IMR-90 (cell line): ENCODE measurements at regions not wholly inside any gene's neighbourhood (a gene's known extent, or its start where the extent isn't known, plus 50 kb on each side); places are given as distances from the start of the nearest gene placed in this dataset.

Experiments
- ATAC-seq: fragments of 200-7000 bp; cut with Tn5 transposase; 2 replicates; pipeline ENCODE4 v1.9.1; 2020; ENCODE audit warnings: low read depth, mild to moderate bottlenecking, moderate library complexity
- BruUV-seq: library from RNA; stranded (reverse); fragments of 400-500 nt; replicated peaks from 2 replicates; lab custom pipeline; 2021; lab: Mats Ljungman, UMichigan
- CTCF ChIA-PET: fragments of 300-600 bp; formaldehyde crosslinking; extraction: SDS; loops from one replicate; lab custom pipeline; 2021; ENCODE audit warnings: antibody characterized with exemption; lab: Yijun Ruan, JAX
- POLR2A ChIA-PET: fragments of 300-600 bp; sonication (Branson Sonifier 250); formaldehyde crosslinking; loops from one replicate; lab custom pipeline; 2022; ENCODE audit warnings: antibody characterized with exemption; ENCODE audit not compliant: unreplicated experiment; lab: Charles Lee
- DNase-seq: peaks from one replicate; pipeline ENCODE4 v3.0.0; 2013
- H2AFZ ChIP-seq: replicated peaks from 2 replicates; pipeline ENCODE3; 2013; ENCODE audit warnings: low read length, mild to moderate bottlenecking; ENCODE audit not compliant: poor library complexity
- H2AK5ac ChIP-seq: 2 replicates; pipeline ENCODE4 v1.6.1; 2013; ENCODE audit warnings: low read depth, low read length, inconsistent platforms
- H2AK9ac ChIP-seq: replicated peaks from 2 replicates; pipeline ENCODE3; 2013; ENCODE audit warnings: mild to moderate bottlenecking, low read depth, low read length, moderate library complexity; ENCODE audit not compliant: poor library complexity
- H2BK120ac ChIP-seq: 2 replicates; pipeline ENCODE4 v1.6.1; 2013; ENCODE audit warnings: low read depth, low read length, inconsistent platforms
- H2BK15ac ChIP-seq: 3 replicates; pipeline ENCODE4 v1.6.1; 2013; ENCODE audit warnings: low read depth, low read length, inconsistent platforms
- H2BK20ac ChIP-seq: 2 replicates; pipeline ENCODE4 v1.6.1; 2013; ENCODE audit warnings: low read depth, mild to moderate bottlenecking, inconsistent platforms, low read length, moderate library complexity
- H2BK5ac ChIP-seq: 2 replicates; pipeline ENCODE4 v1.6.1; 2013; ENCODE audit warnings: mild to moderate bottlenecking, low read depth, low read length, inconsistent platforms; ENCODE audit not compliant: poor library complexity, severe bottlenecking
- H3K14ac ChIP-seq: replicated peaks from 2 replicates; pipeline ENCODE4 v1.6.1; 2013; ENCODE audit warnings: low read depth, low read length, inconsistent platforms
- H3K18ac ChIP-seq: 2 replicates; pipeline ENCODE4 v1.6.1; 2013; ENCODE audit warnings: low read depth, low read length, control low read depth
- H3K23ac ChIP-seq: 2 replicates; pipeline ENCODE4 v1.6.1; 2013; ENCODE audit warnings: low read depth, low read length, inconsistent platforms
- H3K27ac ChIP-seq: 2 replicates; pipeline ENCODE4 v1.5.1; 2013; ENCODE audit warnings: mild to moderate bottlenecking, control low read depth, low read length; ENCODE audit not compliant: insufficient read depth
- H3K27me3 ChIP-seq: 2 replicates; pipeline ENCODE4 v1.6.1; 2013; ENCODE audit warnings: low read length; ENCODE audit not compliant: control insufficient read depth, insufficient read depth
- H3K36me3 ChIP-seq: 2 replicates; pipeline ENCODE4 v1.6.1; 2013; ENCODE audit warnings: low read length, mixed read lengths; ENCODE audit not compliant: control insufficient read depth, insufficient read depth
- H3K4ac ChIP-seq: 2 replicates; pipeline ENCODE4 v1.6.1; 2013; ENCODE audit warnings: low read depth, low read length, inconsistent platforms
- H3K4me1 ChIP-seq: 2 replicates; pipeline ENCODE4 v1.6.1; 2013; ENCODE audit warnings: low read length, mixed read lengths; ENCODE audit not compliant: control insufficient read depth, insufficient read depth
- H3K4me2 ChIP-seq: 2 replicates; pipeline ENCODE4 v1.6.1; 2013; ENCODE audit warnings: low read depth, mild to moderate bottlenecking, control low read depth, low read length, moderate library complexity
- H3K4me3 ChIP-seq: 2 replicates; pipeline ENCODE4 v1.5.1; 2013; ENCODE audit warnings: low read depth, mild to moderate bottlenecking, control low read depth, low read length, moderate library complexity; ENCODE audit not compliant: insufficient read depth
- H3K56ac ChIP-seq: 2 replicates; pipeline ENCODE4 v1.6.1; 2013; ENCODE audit warnings: low read length, inconsistent platforms; ENCODE audit not compliant: insufficient read depth; ENCODE audit errors: extremely low read depth
- H3K79me1 ChIP-seq, 2 experiments: 2 replicates each; pipeline ENCODE4 v1.6.1; 2013; ENCODE audit warnings: low read length in 2 of 2, inconsistent platforms in 1 of 2, low read depth in 1 of 2
- H3K9ac ChIP-seq: 2 replicates; pipeline ENCODE4 v1.6.1; 2013; ENCODE audit warnings: low read depth, low read length, control low read depth
- H3K9me1 ChIP-seq: 2 replicates; pipeline ENCODE4 v1.6.1; 2013; ENCODE audit warnings: low read length, inconsistent platforms; ENCODE audit not compliant: insufficient read depth
- H3K9me3 ChIP-seq: 2 replicates; pipeline ENCODE4 v1.6.1; 2013; ENCODE audit warnings: low read length; ENCODE audit not compliant: control insufficient read depth, insufficient read depth
- H4K20me1 ChIP-seq: 2 replicates; pipeline ENCODE4 v1.6.1; 2013; ENCODE audit warnings: low read length, inconsistent platforms; ENCODE audit not compliant: insufficient read depth
- H4K5ac ChIP-seq: 2 replicates; pipeline ENCODE4 v1.6.1; 2013; ENCODE audit warnings: mild to moderate bottlenecking, low read depth, low read length, control low read depth
- H4K8ac ChIP-seq, 2 experiments: 2 replicates each; pipeline ENCODE4 v1.6.1; 2013; ENCODE audit warnings: low read depth in 2 of 2, low read length in 2 of 2, control low read depth in 1 of 2, inconsistent platforms in 1 of 2
- H4K91ac ChIP-seq: 2 replicates; pipeline ENCODE4 v1.6.1; 2013; ENCODE audit warnings: low read depth, low read length, inconsistent platforms; ENCODE audit not compliant: insufficient read depth
- BHLHE40 ChIP-seq: fragments of 150-350 bp; IDR thresholded peaks from 2 replicates; pipeline ENCODE4 v1.6.1; 2016; ENCODE audit warnings: mild to moderate bottlenecking, low read depth, low read length
- CEBPB ChIP-seq: IDR thresholded peaks from 2 replicates; pipeline ENCODE4 v1.6.1; 2012; ENCODE audit warnings: low read depth, low read length, improper control_type of control experiment
- CHD1 ChIP-seq: IDR thresholded peaks from 2 replicates; pipeline ENCODE4 v1.6.1; 2012; ENCODE audit warnings: low read depth, low read length, improper control_type of control experiment
- FOS ChIP-seq: fragments of 150-350 bp; IDR thresholded peaks from 2 replicates; pipeline ENCODE4 v1.6.1; 2016; ENCODE audit warnings: low read depth, low read length
- MAFK ChIP-seq: IDR thresholded peaks from 2 replicates; pipeline ENCODE4 v1.6.1; 2012; ENCODE audit warnings: low read depth, low read length, improper control_type of control experiment
- MAZ ChIP-seq: IDR thresholded peaks from 2 replicates; pipeline ENCODE4 v1.6.1; 2012; ENCODE audit warnings: low read depth, mild to moderate bottlenecking, low read length, improper control_type of control experiment, moderate library complexity, borderline replicate concordance
- MXI1 ChIP-seq: IDR thresholded peaks from 2 replicates; pipeline ENCODE4 v1.6.1; 2012; ENCODE audit warnings: low read depth, mild to moderate bottlenecking, low read length, moderate library complexity, borderline replicate concordance
- NFE2L2 ChIP-seq: fragments of 150-350 bp; IDR thresholded peaks from 2 replicates; pipeline ENCODE4 v1.6.1; 2016; ENCODE audit warnings: low read depth, mild to moderate bottlenecking, low read length
- POLR2A ChIP-seq: IDR thresholded peaks from 2 replicates; pipeline ENCODE4 v1.6.1; 2012; ENCODE audit warnings: mild to moderate bottlenecking, low read depth, low read length
- RAD21 ChIP-seq: IDR thresholded peaks from 2 replicates; pipeline ENCODE4 v1.6.1; 2012; ENCODE audit warnings: low read length, improper control_type of control experiment
- RCOR1 ChIP-seq: IDR thresholded peaks from 2 replicates; pipeline ENCODE4 v1.6.1; 2012; ENCODE audit warnings: mild to moderate bottlenecking, low read length, improper control_type of control experiment; ENCODE audit not compliant: insufficient replicate concordance
- RFX5 ChIP-seq: IDR thresholded peaks from 2 replicates; pipeline ENCODE4 v1.8.0; 2012; ENCODE audit warnings: low read depth, mild to moderate bottlenecking, low read length, moderate library complexity
- SMC3 ChIP-seq: fragments of 150-350 bp; IDR thresholded peaks from 2 replicates; pipeline ENCODE4 v1.6.1; 2016; ENCODE audit warnings: low read depth, mild to moderate bottlenecking, antibody characterized with exemption, low read length, moderate library complexity
- dilution Hi-C: fragments of 300-500 bp; cut with HindIII; formaldehyde crosslinking; loops from one replicate; pipeline ENCODE4 v1.14.3; 2018; ENCODE audit warnings: low sequenced_read_pairs; ENCODE audit not compliant: unreplicated experiment
- in situ Hi-C: fragments of 300-500 bp; cut with MboI; formaldehyde crosslinking; loops from 3 replicates; pipeline ENCODE4 v1.14.3; 2019; ENCODE audit warnings: low sequenced_read_pairs, inconsistent platforms, mixed read lengths
- intact Hi-C: fragments of 100-400 bp; cut with micrococcal nuclease; formaldehyde crosslinking; loops from 2 replicates; pipeline ENCODE4 v1.10.0; 2022
- TF ChIP-seq, protein P1 (sequence below): conservative IDR thresholded peaks from 2 replicates; pipeline ENCODE4 v1.5.1; 2012; ENCODE audit warnings: mild to moderate bottlenecking, low read depth, low read length, improper control_type of control experiment
- TF ChIP-seq, protein P2 (sequence below): fragments of 150-350 bp; IDR thresholded peaks from 2 replicates; pipeline ENCODE4 v1.6.1; 2017; ENCODE audit warnings: mild to moderate bottlenecking, antibody characterized with exemption, low read length, low read depth
- TF ChIP-seq, protein P3 (sequence below): fragments of 150-350 bp; IDR thresholded peaks from 2 replicates; pipeline ENCODE4 v1.6.1; 2016; ENCODE audit warnings: low read depth, mild to moderate bottlenecking, low read length, moderate library complexity, borderline replicate concordance

DNA sequence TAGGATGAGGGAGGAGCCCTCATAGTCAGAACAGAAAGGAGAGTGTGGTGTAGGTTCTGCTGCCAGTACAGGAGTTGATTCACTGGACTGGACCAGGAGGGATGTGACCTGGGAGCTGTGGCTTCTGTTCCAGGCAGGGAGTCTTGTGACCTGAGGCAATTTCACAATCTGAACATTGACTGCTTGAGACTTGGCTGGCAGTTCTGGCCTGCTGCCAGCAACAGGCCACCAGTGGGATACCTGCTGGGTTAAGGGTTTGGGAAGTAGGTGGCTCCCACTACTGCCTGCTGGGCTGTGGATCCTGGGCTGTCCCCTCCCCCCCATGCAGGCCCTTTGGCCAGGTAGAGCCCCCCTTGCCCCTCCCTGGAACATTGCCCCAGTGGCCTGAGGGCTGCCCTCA is 268.6 kb upstream of the ARRDC3 start:
- Histone ChIP-seq H4K8ac (no peak overlapping the region), H3K9ac (no peak overlapping the region), H3K36me3 (no peaks in the 10 kb centered on the region), H3K4me2 (no peak overlapping the region), H3K79me1 (no peaks in the 10 kb centered on the region), H3K27ac (no peak overlapping the region), H2AK9ac (no peak overlapping the region), H2BK5ac (no peak overlapping the region), H2BK120ac (no peak overlapping the region), H4K91ac (no peak overlapping the region), H3K9me1 (no peaks in the 10 kb centered on the region), H3K18ac (no peak overlapping the region), H3K23ac (no peak overlapping the region), H3K14ac (no peak overlapping the region), H3K56ac (no peak overlapping the region), H2AK5ac (no peak overlapping the region), H3K9me3 (0 out of 2 replicates have a peak, but pooled peaks cover 2% of the 10 kb centered on the region), H4K20me1 (no peaks in the 10 kb centered on the region), H3K4me3 (no peak overlapping the region), H2AFZ (no peak overlapping the region), H4K5ac (no peak overlapping the region), H3K4me1 (no peaks in the 10 kb centered on the region), H2BK15ac (no peak overlapping the region), H3K4ac (no peak overlapping the region), H2BK20ac (no peak overlapping the region), H3K27me3 (no peaks in the 10 kb centered on the region)
- ATAC-seq = no peak
- TF ChIP-seq MAFK (no peak), SMC3 (no peak), NFE2L2 (no peak), CEBPB (no peak), CHD1 (no peak), POLR2A (no peak), RFX5 (no peak), MXI1 (no peak), FOS (no peak), BHLHE40 (no peak), RAD21 (no peak), RCOR1 (no peak), MAZ (no peak)
- TF ChIP-seq, protein P1, sequence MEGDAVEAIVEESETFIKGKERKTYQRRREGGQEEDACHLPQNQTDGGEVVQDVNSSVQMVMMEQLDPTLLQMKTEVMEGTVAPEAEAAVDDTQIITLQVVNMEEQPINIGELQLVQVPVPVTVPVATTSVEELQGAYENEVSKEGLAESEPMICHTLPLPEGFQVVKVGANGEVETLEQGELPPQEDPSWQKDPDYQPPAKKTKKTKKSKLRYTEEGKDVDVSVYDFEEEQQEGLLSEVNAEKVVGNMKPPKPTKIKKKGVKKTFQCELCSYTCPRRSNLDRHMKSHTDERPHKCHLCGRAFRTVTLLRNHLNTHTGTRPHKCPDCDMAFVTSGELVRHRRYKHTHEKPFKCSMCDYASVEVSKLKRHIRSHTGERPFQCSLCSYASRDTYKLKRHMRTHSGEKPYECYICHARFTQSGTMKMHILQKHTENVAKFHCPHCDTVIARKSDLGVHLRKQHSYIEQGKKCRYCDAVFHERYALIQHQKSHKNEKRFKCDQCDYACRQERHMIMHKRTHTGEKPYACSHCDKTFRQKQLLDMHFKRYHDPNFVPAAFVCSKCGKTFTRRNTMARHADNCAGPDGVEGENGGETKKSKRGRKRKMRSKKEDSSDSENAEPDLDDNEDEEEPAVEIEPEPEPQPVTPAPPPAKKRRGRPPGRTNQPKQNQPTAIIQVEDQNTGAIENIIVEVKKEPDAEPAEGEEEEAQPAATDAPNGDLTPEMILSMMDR = no peak
- TF ChIP-seq, protein P2, sequence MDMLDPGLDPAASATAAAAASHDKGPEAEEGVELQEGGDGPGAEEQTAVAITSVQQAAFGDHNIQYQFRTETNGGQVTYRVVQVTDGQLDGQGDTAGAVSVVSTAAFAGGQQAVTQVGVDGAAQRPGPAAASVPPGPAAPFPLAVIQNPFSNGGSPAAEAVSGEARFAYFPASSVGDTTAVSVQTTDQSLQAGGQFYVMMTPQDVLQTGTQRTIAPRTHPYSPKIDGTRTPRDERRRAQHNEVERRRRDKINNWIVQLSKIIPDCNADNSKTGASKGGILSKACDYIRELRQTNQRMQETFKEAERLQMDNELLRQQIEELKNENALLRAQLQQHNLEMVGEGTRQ = no peak
- TF ChIP-seq, protein P3, sequence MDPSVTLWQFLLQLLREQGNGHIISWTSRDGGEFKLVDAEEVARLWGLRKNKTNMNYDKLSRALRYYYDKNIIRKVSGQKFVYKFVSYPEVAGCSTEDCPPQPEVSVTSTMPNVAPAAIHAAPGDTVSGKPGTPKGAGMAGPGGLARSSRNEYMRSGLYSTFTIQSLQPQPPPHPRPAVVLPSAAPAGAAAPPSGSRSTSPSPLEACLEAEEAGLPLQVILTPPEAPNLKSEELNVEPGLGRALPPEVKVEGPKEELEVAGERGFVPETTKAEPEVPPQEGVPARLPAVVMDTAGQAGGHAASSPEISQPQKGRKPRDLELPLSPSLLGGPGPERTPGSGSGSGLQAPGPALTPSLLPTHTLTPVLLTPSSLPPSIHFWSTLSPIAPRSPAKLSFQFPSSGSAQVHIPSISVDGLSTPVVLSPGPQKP = no peak
- BruUV-seq = no TSS peak
- intact Hi-C loops (no loop called here), in situ Hi-C loops (no loop called here), dilution Hi-C loops (no loop called here)
- no peak for DNase-seq
- POLR2A ChIA-PET = interaction anchor here (0.6 kb wide), 1 partner anchor 1475 kb away, joined by 3 read pairs; no protein-coding TSS in a partner anchor
- CTCF ChIA-PET = interaction anchor here (1.3 kb wide), 1 partner anchor 10 kb away, joined by 3 read pairs; no protein-coding TSS in a partner anchor
